ENCODE measurements at regions not wholly inside any gene's neighbourhood (a gene's known extent, or its start where the extent isn't known, plus 50 kb on each side); places are given as distances from the start of the nearest gene placed in this dataset.

- DNase-seq: no peak
Measured at GRCh38 chr22:49306632-49307480, 520.8 kb downstream of the BRD1 start.

GRCh38 chr22:49305966-49306631 lies 521.6 kb downstream of the BRD1 start:
- no peak for DNase-seq

- DNase-seq: peak; percentile 3 to 16
Measured at GRCh38 chr22:49305214-49305965, 522.3 kb downstream of the BRD1 start.

- DNase-seq: no peak
Measured at GRCh38 chr22:49303781-49304461, 523.8 kb downstream of the BRD1 start.

DNA sequence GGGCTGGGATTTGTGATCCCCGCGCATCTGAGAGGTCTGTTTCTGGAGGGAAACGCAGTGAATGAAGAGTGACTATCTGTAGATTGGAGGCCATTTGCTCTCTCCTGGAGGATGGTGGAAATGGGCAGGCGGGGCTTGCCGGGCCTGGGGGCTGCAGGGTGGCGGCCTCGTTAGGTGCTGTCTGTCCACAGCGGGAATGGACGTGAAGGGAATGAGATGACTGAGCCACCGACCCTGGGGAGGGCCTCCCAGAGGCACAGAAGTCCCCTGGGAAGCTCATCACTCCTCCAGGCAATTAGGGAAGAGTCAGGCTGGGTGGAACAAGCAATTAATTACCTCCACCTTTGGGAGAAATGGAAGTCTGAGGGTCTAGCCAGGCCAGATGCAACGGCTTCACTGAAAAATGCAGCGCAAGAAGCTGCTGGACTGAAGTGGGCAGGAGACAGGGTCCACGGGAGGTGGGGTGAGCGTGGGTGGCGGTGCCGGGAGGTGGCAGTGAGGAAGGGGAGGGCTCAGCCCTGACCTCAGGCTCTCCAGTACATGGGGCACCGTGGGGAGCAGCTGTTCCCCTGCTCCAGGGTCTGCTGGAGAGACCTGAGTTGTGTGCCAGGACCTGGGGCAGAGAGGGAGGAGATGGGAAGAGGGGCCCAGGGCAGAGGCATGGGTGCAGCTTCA lies 524.5 kb downstream of the BRD1 start:
- no peak for DNase-seq

- no peak for DNase-seq
Measured at GRCh38 chr22:49302530-49302929, 525.1 kb downstream of the BRD1 start.

GRCh38 chr22:49302150-49302460 lies 525.6 kb downstream of the BRD1 start:
- no peak for DNase-seq

GRCh38 chr22:49301398-49302149 lies 526.1 kb downstream of the BRD1 start:
- no peak for DNase-seq

GRCh38 chr22:49300951-49301397 lies 526.7 kb downstream of the BRD1 start:
- DNase-seq: no peak

GRCh38 chr22:49300241-49300640 lies 527.4 kb downstream of the BRD1 start:
- no peak for DNase-seq

DNA sequence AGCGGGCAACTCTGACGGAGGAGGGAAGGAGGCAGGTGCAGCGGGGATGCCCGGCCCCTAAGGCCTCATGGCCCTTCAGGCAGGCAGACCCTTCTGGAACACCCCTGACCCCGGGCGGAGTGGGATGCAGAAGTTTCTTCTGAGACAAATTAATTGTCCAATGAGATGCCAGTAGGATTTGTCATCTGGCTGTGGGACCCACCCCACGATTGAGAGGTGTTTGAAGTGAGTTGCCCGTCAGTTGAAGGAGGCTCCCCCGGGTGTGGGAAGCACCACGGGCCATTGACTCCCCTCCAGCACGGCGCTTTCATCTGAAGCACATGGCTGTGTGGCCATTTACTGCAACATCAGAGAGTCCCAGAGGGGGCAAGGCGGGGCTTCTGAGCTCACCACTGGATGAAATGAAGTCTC lies 527.8 kb downstream of the BRD1 start:
- no peak for DNase-seq

DNA sequence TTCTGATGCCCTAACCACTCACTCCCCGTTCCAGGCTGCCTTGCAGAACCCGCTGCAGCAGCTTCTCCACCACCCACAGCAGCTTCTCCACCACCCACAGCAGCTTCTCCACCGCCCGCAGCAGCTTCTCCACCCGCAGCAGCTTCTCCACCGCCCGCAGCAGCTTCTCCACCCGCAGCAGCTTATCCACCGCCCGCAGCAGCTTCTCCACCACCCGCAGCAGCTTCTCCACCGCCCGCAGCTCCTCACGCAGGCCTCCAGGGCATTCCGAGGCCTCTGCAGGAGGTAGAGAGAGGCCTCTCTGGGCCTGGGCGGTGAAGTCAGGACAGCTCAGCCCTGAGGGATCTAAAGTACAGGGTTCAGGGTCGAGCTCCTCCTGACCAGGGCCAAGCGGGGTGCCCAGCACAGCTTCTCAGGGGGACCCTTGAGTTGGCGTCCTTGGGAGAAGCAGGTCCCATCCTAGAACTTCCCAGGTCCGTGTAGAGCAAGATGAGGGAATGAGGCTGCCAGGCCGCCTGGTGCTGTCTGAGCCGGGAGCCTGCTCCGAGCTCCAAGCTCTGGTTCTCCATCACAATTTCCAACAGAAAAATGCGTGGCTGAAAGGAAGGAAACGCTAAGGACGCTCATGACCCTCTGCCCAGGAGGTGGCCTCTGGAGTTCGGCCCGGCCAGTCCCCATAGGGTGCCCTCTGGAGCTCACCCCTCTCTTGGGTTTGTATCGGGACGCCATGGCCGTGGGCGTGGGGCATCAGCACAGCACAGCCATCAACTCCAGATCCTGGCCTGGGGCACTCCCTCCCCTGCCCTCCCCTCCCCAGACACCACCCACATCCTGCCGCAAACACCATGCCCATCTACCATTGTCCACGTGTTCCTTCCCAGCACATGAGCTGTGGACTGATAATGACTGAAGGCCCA lies 528.6 kb downstream of the BRD1 start:
- DNase-seq: no peak

- DNase-seq: no peak
Measured at GRCh38 chr22:49297871-49298721, 529.6 kb downstream of the BRD1 start.

- DNase-seq: no peak
Measured at GRCh38 chr22:49297286-49297870, 530.3 kb downstream of the BRD1 start.

DNA sequence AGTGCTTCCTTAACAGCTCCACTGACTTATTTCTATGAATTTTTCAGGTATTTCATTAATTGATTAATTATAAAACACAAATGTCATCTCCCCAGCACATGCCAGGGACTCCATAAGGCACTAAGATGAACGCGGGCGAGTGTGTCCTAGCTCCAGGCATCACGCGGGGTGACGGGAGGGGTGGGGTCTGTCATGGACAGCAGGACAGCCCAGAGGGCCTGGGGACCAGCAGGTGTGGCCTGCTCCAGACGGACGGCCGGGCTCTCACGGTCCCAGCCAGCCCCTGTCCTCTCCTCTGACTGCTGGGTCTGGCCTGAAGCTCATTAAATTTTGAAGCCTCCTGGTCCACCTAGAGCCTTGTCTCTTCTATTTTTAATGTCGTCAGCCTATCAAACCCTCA lies 531.1 kb downstream of the BRD1 start:
- DNase-seq: no peak

DNA sequence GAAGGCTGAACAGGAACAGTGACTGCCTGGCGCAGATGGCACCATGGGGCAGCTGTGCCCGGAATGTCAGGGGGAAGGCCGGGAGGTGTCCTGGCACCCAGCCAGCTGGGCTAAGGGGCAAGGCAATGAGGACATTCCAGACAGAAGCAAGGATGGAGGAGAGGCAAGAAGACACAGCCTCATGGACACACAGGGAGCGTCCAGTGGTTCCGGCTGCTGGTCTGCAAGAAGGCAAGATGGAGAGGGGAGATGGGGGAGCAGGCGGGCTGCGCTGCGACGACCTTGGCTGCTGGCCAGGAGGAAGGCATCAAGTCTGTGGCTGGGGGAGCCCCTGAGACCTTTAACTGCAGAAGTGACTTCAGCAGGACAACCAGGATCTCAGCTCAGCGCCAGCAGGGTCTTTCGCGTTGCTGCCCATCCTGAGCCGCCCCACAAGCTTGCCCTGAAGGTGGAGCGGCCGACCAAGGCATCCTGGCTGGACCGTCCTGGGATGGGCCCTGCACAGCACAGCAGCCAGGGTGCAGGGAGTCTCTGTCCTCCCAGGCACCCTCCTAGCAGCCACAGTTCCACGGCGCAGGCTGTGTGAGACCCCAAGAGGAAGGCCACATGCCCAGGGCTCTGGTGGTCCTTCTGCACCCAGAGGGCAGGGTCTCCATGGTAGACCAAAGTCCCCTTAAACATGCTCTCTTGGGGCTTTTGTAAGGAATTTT lies 531.7 kb downstream of the BRD1 start:
- no peak for DNase-seq

DNA sequence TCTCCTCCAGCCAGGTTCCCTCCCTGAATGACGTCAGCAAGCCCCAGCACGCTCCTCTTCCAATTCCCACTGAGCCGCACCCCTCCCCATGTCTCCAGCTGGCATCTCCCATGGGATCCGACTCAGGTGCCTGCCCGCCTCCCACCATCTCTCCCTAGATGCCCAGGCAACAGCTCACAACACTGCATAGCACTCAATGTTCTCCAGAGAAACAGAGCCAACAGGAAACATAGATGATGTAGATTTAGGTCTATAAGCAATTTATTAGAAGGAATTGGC lies 532.3 kb downstream of the BRD1 start:
- no peak for DNase-seq

- DNase-seq: no peak
Measured at GRCh38 chr22:49294656-49295464, 532.8 kb downstream of the BRD1 start.
